ENCODE measurements at regions not wholly inside any gene's neighbourhood (a gene's known extent, or its start where the extent isn't known, plus 50 kb on each side); places are given as distances from the start of the nearest gene placed in this dataset.
A peak's percentile ranks its signal among the peaks of the same experiment; 100 is the strongest.

DNA sequence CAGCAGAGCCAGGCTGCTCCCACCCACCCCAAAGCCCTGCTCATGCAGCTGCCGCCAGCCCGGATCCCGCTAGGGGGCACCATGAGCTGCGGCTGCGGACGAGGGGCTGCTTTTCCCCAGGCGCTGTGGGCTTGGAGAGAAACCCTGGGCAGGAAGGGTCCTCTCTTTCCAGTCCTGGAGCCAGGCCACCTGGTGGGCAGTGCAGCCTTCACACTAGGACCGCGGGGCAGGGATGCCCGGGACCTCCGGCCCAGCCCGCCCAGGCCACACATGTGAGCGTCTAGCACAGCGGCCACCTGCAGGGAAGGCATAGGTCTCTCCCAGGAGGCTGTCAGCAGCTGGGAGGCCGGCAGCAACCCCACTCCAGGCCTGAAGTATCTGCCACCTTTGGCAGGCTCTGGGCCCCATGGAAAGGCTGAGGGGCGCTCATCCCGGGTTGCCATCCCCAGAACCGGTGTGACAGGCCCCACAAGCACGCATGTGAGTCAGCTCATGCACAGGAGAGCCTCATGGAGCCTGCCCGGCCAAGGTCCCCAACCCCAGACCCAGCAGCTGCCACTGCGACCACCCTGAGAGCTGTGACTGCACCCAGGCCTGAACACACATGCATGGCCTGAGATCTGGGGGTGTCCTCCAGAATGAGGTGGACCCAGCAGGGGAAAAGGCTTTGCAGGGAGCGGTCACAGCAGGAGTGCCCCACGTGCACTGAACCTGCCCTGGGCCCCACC is 280.0 kb upstream of the RTL1 start:
- peaks cover 7% of the 10 kb centered on the region for H3K4me1 ChIP-seq
- H3K4me3 ChIP-seq = no peak overlapping the region
- peak; percentile 71 to 79 for DNase-seq (ENCODE audit: extremely low spot score in 2 of 2)
- TF ChIP-seq, protein P1, sequence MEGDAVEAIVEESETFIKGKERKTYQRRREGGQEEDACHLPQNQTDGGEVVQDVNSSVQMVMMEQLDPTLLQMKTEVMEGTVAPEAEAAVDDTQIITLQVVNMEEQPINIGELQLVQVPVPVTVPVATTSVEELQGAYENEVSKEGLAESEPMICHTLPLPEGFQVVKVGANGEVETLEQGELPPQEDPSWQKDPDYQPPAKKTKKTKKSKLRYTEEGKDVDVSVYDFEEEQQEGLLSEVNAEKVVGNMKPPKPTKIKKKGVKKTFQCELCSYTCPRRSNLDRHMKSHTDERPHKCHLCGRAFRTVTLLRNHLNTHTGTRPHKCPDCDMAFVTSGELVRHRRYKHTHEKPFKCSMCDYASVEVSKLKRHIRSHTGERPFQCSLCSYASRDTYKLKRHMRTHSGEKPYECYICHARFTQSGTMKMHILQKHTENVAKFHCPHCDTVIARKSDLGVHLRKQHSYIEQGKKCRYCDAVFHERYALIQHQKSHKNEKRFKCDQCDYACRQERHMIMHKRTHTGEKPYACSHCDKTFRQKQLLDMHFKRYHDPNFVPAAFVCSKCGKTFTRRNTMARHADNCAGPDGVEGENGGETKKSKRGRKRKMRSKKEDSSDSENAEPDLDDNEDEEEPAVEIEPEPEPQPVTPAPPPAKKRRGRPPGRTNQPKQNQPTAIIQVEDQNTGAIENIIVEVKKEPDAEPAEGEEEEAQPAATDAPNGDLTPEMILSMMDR (IDR thresholded peaks at IDR 0.05) = peak in 2 of 3 experiments; percentile 25 to 32
- TF ChIP-seq POLR2A (IDR thresholded peaks at IDR 0.05) = no peak
- TF ChIP-seq POLR2AphosphoS5 (IDR thresholded peaks at IDR 0.05; ENCODE audit: insufficient read depth in 1 of 2, low read depth in 1 of 2) = peak in 1 of 2 donors; percentile 14
- no peaks in the 10 kb centered on the region for H3K9me3 ChIP-seq
- H3K27ac ChIP-seq = no peak overlapping the region
- intact Hi-C loops (cut with DNase I) = no loop called here
- H3K36me3 ChIP-seq = no peaks in the 10 kb centered on the region
- no peaks in the 10 kb centered on the region for H3K27me3 ChIP-seq

DNA sequence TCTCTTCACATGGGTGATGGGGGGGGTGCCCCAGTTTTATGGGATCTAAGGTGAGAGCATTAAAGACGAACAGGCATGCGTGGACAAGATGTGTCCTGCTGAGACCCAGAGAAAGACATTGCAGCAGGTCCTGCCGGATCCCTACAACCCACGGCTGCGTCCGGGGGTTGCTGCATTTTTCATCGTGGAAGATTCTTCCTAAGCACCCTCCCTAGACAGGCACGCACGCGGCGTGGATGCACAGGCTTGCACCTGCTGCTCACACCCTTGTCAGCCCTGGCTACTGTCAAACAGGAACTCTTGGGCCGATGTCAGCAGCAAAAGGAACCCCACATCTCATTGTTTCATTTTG is 280.6 kb upstream of the RTL1 start:
- Histone ChIP-seq H3K4me1 (peaks cover 7% of the 10 kb centered on the region), H3K27me3 (no peaks in the 10 kb centered on the region), H3K27ac (no peak overlapping the region), H3K36me3 (no peaks in the 10 kb centered on the region), H3K4me3 (no peak overlapping the region), H3K9me3 (no peaks in the 10 kb centered on the region)
- DNase-seq (ENCODE audit: extremely low spot score in 2 of 2) = peak in 1 of 2 donors; percentile 85
- TF ChIP-seq POLR2A (IDR thresholded peaks at IDR 0.05) (no peak), POLR2AphosphoS5 (IDR thresholded peaks at IDR 0.05; ENCODE audit: insufficient read depth in 1 of 2, low read depth in 1 of 2) (no peak)
- TF ChIP-seq, protein P1 (IDR thresholded peaks at IDR 0.05) = no peak
- intact Hi-C loops (cut with DNase I) = no loop called here

DNA sequence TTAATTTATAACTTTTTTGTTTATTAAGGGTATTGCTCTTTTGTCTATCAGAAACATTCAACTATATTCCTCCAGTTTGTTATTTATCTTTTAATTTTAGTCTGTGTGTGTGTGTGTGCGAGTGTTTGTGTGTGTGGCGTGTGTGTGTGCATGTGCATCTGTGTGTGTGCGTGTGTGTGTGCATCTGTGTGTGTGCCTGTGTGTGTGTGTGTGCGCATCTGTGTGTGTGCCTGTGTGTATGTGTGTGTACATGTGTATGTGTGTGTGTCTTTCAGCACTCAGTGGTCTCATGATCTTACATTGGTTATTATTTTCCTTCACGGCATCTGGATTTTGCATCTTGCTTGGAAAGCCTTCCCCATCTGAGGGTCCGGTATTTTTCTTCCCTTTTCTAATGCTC is 281.1 kb upstream of the RTL1 start:
- DNase-seq (ENCODE audit: extremely low spot score in 2 of 2) = no peak
- intact Hi-C loops (cut with DNase I) = no loop called here
- Histone ChIP-seq H3K27ac (no peak overlapping the region), H3K27me3 (no peaks in the 10 kb centered on the region), H3K36me3 (no peaks in the 10 kb centered on the region), H3K4me3 (no peak overlapping the region), H3K4me1 (peaks cover 7% of the 10 kb centered on the region), H3K9me3 (no peaks in the 10 kb centered on the region)
- TF ChIP-seq POLR2AphosphoS5 (IDR thresholded peaks at IDR 0.05; ENCODE audit: insufficient read depth in 1 of 2, low read depth in 1 of 2) = no peak
- TF ChIP-seq, protein P1 (IDR thresholded peaks at IDR 0.05) = no peak
- TF ChIP-seq POLR2A (IDR thresholded peaks at IDR 0.05) = no peak

DNA sequence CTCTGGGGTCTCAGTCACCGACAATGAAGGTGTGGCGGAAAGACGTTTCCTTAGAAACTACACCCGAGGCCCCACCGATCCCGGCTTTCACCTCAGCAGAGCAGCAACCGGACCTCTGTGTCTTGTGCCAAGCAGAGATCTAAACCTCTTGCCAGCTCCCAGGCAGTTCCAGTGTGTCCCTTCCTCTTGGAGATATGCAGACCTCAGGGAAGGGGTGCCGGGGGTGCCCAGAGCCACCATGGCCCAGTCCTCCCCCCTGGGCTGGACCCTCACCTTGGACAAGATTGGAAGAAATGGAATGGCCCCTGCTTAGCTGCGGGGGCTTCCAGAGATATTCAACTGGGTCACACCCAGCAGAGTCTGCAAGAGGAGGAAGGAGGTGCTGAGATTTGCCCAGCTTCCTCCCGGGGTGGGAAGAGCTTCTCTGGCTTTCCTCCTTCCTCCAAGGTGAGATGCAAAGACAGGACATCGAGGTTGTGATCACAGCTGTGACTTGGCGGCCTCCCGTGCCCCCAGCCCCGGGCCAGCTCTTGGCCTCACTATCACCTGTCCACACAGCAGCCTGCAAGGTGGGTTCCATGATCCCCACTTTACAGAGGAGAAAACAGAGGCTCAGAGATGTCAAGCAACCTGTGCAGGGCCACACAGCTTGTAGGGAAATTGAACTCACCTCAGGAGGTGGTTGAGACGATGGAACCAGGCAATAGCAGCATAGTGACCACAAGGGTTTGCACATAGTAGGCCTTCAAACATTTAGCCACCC is 281.7 kb upstream of the RTL1 start:
- H3K27me3 ChIP-seq = no peaks in the 10 kb centered on the region
- TF ChIP-seq, protein P1 (IDR thresholded peaks at IDR 0.05) = no peak
- TF ChIP-seq POLR2AphosphoS5 (IDR thresholded peaks at IDR 0.05; ENCODE audit: insufficient read depth in 1 of 2, low read depth in 1 of 2) = no peak
- no peak overlapping the region for H3K4me3 ChIP-seq
- no peaks in the 10 kb centered on the region for H3K9me3 ChIP-seq
- H3K4me1 ChIP-seq = peaks cover 7% of the 10 kb centered on the region
- intact Hi-C loops (cut with DNase I) = no loop called here
- peak in 1 of 2 donors; percentile 47 for DNase-seq (ENCODE audit: extremely low spot score in 2 of 2)
- no peaks in the 10 kb centered on the region for H3K36me3 ChIP-seq
- no peak overlapping the region for H3K27ac ChIP-seq

DNA sequence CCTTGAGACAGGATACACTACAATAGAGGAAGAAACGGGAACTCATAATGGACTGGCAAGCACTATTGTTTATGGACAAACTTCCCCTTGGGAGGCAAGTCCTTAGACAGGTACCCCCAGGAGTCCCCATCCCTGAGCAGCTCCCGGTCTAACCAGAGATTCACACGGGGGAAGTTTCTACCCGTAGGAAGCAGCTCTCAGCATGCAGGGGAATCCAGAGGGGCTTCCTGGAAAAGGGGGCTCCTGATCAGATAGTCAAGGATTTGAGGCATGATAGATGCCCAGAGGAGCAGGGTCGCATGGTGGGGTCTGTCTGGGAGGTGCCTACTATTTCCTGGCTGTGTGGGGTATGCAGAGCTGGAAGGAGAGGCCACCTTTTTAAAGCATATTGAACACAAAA is 282.4 kb upstream of the RTL1 start:
- no peak for TF ChIP-seq POLR2AphosphoS5 (IDR thresholded peaks at IDR 0.05; ENCODE audit: insufficient read depth in 1 of 2, low read depth in 1 of 2)
- TF ChIP-seq POLR2A (IDR thresholded peaks at IDR 0.05) = no peak
- TF ChIP-seq, protein P1 (IDR thresholded peaks at IDR 0.05) = no peak
- Histone ChIP-seq H3K4me1 (peaks cover 7% of the 10 kb centered on the region), H3K27me3 (no peaks in the 10 kb centered on the region), H3K9me3 (no peaks in the 10 kb centered on the region), H3K27ac (no peak overlapping the region), H3K4me3 (no peak overlapping the region), H3K36me3 (no peaks in the 10 kb centered on the region)
- peak in 1 of 2 donors; percentile 65 for DNase-seq (ENCODE audit: extremely low spot score in 2 of 2)
- intact Hi-C loops (cut with DNase I) = no loop called here

All from vagina (tissue), 2 donors.